Neural cell (in vitro differentiated cells): ENCODE measurements at regions not wholly inside any gene's neighbourhood (a gene's known extent, or its start where the extent isn't known, plus 50 kb on each side); places are given as distances from the start of the nearest gene placed in this dataset.
A peak's percentile ranks its signal among the peaks of the same experiment; 100 is the strongest.

Experiments used
- H2AFZ ChIP-seq: fragments of 200-600, 300-800 bp; sonication (generic), shearing (Covaris generic); 2 replicates; pipeline ENCODE4 v1.6.0; 2014; ENCODE audit warnings: low read depth, mild to moderate bottlenecking, antibody characterized with exemption, low read length, moderate library complexity
- H3F3A ChIP-seq: fragments of 200-600 bp; shearing (Covaris generic); 2 replicates; pipeline ENCODE4 v1.6.1; 2016; ENCODE audit warnings: mild to moderate bottlenecking, moderate library complexity, mixed read lengths, antibody characterized with exemption, low read length; ENCODE audit not compliant: insufficient read depth, poor library complexity, severe bottlenecking
- H3K27ac ChIP-seq: fragments of 200-600, 300-800 bp; sonication (generic), shearing (Covaris generic); 2 replicates; pipeline ENCODE4 v1.5.1; 2014; ENCODE audit warnings: mild to moderate bottlenecking, low read length, moderate library complexity
- H3K27me3 ChIP-seq: fragments of 300-800, 200-600 bp; sonication (generic), shearing (Covaris generic); 2 replicates; pipeline ENCODE4 v1.6.0; 2014; ENCODE audit warnings: mild to moderate bottlenecking, low read depth, low read length, moderate library complexity; ENCODE audit not compliant: insufficient read depth
- H3K36me3 ChIP-seq: fragments of 300-800, 200-600 bp; sonication (generic), shearing (Covaris generic); 2 replicates; pipeline ENCODE4 v1.5.1; 2014; ENCODE audit warnings: mild to moderate bottlenecking, antibody characterized with exemption, low read length, moderate library complexity; ENCODE audit not compliant: insufficient read depth
- H3K4me2 ChIP-seq: fragments of 300-800, 200-600 bp; sonication (generic), shearing (Covaris generic); 2 replicates; pipeline ENCODE4 v1.6.0; 2014; ENCODE audit warnings: mild to moderate bottlenecking, low read length
- H3K4me3 ChIP-seq: fragments of 300-800, 200-600 bp; sonication (generic), shearing (Covaris generic); 2 replicates; pipeline ENCODE4 v1.5.1; 2014; ENCODE audit warnings: mild to moderate bottlenecking, low read length, moderate library complexity
- H3K79me2 ChIP-seq: fragments of 200-600 bp; shearing (Covaris generic); replicated peaks from 2 replicates; pipeline ENCODE4 v1.6.0; 2014; ENCODE audit warnings: mild to moderate bottlenecking, low read length, moderate library complexity; ENCODE audit not compliant: insufficient read depth
- H3K9ac ChIP-seq: fragments of 300-800, 200-600 bp; sonication (generic), shearing (Covaris generic); 2 replicates; pipeline ENCODE4 v1.6.1; 2016; ENCODE audit warnings: mild to moderate bottlenecking, low read length, mixed read lengths
- H3K9me2 ChIP-seq: fragments of 200-600 bp; shearing (Covaris generic); 2 replicates; pipeline ENCODE4 v1.6.1; 2016; ENCODE audit warnings: mild to moderate bottlenecking, low read length, mixed read lengths; ENCODE audit not compliant: insufficient read depth
- H3K9me3 ChIP-seq: fragments of 200-600, 300-800 bp; sonication (generic), shearing (Covaris generic); 2 replicates; pipeline ENCODE4 v1.6.1; 2016; ENCODE audit warnings: mild to moderate bottlenecking, mixed run types, low read length, moderate library complexity, mixed read lengths
- H4K20me1 ChIP-seq: fragments of 200-600 bp; shearing (Covaris generic); 2 replicates; pipeline ENCODE4 v1.6.1; 2016; ENCODE audit warnings: mild to moderate bottlenecking, mixed run types; ENCODE audit not compliant: insufficient read depth
- CTCF ChIP-seq: fragments of 450-650 bp; IDR thresholded peaks from 2 replicates; pipeline ENCODE4 v1.5.1; 2014; ENCODE audit warnings: antibody characterized with exemption, mild to moderate bottlenecking, moderate library complexity; ENCODE audit not compliant: poor library complexity, severe bottlenecking
- EP300 ChIP-seq: fragments of 450-650 bp; conservative IDR thresholded peaks from 2 replicates; pipeline ENCODE4 v1.6.1; 2014; ENCODE audit warnings: antibody characterized with exemption, mild to moderate bottlenecking, moderate library complexity; ENCODE audit not compliant: poor library complexity, severe bottlenecking
- EZH2 ChIP-seq: fragments of 200-600, 300-800 bp; shearing (Covaris generic), sonication (generic); IDR thresholded peaks from 2 replicates; pipeline ENCODE4 v1.6.1; 2014; ENCODE audit warnings: antibody characterized with exemption, low read length, borderline replicate concordance, mild to moderate bottlenecking; ENCODE audit not compliant: insufficient read depth, poor library complexity, severe bottlenecking
- MXI1 ChIP-seq: fragments of 450-650 bp; conservative IDR thresholded peaks from 2 replicates; pipeline ENCODE4 v1.6.1; 2014; ENCODE audit warnings: antibody characterized with exemption, mild to moderate bottlenecking; ENCODE audit not compliant: poor library complexity, severe bottlenecking
- POLR2AphosphoS5 ChIP-seq: IDR thresholded peaks from 2 replicates; pipeline ENCODE4 v1.6.1; 2012
- RAD21 ChIP-seq: fragments of 450-650 bp; conservative IDR thresholded peaks from 2 replicates; pipeline ENCODE4 v1.6.1; 2014; ENCODE audit warnings: antibody characterized with exemption, mild to moderate bottlenecking, moderate library complexity
- REST ChIP-seq: IDR thresholded peaks from 2 replicates; pipeline ENCODE4 v1.6.1; 2012; ENCODE audit warnings: borderline replicate concordance
- SMC3 ChIP-seq: fragments of 450-650 bp; conservative IDR thresholded peaks from 2 replicates; pipeline ENCODE4 v1.6.1; 2014; ENCODE audit warnings: antibody characterized with exemption, mild to moderate bottlenecking, moderate library complexity; ENCODE audit not compliant: poor library complexity
- TAF1 ChIP-seq: IDR thresholded peaks from 2 replicates; pipeline ENCODE4 v1.6.1; 2012; ENCODE audit warnings: low read depth

GRCh38 chr22:35154937-35155387, 89.0 kb downstream of the ISX start:
- Histone ChIP-seq H3F3A (no peaks in the 10 kb centered on the region), H3K9ac (no peak overlapping the region), H3K79me2 (no peaks in the 10 kb centered on the region), H3K9me2 (no peaks in the 10 kb centered on the region), H3K27ac (no peak overlapping the region), H3K4me2 (no peak overlapping the region), H3K4me3 (no peak overlapping the region), H3K27me3 (no peaks in the 10 kb centered on the region), H3K9me3 (no peaks in the 10 kb centered on the region), H3K36me3 (no peaks in the 10 kb centered on the region), H2AFZ (no peak overlapping the region), H4K20me1 (no peaks in the 10 kb centered on the region)
- no peak for TF ChIP-seq EZH2
- no peak for TF ChIP-seq REST
- no peak for TF ChIP-seq MXI1
- TF ChIP-seq SMC3: peak; percentile 76
- TF ChIP-seq RAD21: peak; percentile 77
- TF ChIP-seq POLR2AphosphoS5: no peak
- peak; percentile 74 for TF ChIP-seq CTCF
- TF ChIP-seq TAF1: no peak
- no peak for TF ChIP-seq EP300

DNA sequence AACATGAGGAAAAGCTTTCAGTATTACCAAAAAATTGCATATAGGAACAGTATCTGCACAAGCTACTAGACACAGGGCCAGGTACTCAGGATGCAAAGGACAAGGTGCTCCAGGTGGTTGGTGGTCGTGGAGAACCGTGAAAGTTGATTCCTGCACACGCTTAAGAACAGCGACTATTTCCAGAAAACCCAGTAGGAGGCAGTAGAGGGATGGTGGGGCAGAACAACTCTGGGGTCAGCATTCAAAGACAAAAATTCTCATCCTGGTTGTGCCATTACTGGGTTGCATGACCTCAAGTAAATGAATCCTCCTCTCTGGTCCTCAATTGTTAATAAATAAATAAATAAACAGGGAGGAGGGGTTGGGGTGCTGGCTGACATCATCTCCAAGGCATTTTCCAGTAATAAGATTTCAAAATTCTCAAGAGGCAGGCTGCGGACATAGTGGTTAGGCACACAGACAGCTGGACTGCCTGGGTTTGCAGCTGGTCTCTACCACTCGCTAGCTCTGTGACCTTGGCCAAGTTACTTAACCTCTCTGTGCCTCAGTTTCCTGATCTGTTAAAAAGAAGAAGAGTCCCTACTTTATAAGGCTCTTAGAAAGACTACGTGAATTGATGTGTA, 89.6 kb downstream of the ISX start:
- Histone ChIP-seq H3K4me2 (no peak overlapping the region), H3K27ac (no peak overlapping the region), H3K79me2 (no peaks in the 10 kb centered on the region), H3F3A (no peaks in the 10 kb centered on the region), H2AFZ (no peak overlapping the region), H3K9me3 (no peaks in the 10 kb centered on the region), H3K27me3 (no peaks in the 10 kb centered on the region), H3K36me3 (no peaks in the 10 kb centered on the region), H3K9ac (no peak overlapping the region), H4K20me1 (no peaks in the 10 kb centered on the region), H3K4me3 (no peak overlapping the region), H3K9me2 (no peaks in the 10 kb centered on the region)
- no peak for TF ChIP-seq POLR2AphosphoS5
- TF ChIP-seq CTCF: no peak
- TF ChIP-seq RAD21: no peak
- TF ChIP-seq EP300: no peak
- no peak for TF ChIP-seq EZH2
